ENCODE measurements at regions not wholly inside any gene's neighbourhood (a gene's known extent, or its start where the extent isn't known, plus 50 kb on each side); places are given as distances from the start of the nearest gene placed in this dataset.

- no peak for DNase-seq
- Histone ChIP-seq H3K9me3 (no peaks in the 10 kb centered on the region), H3K27me3 (peaks cover 0 to 29% (median 20%) of the 10 kb centered on the region in 3 donors), H3K4me3 (no peak overlapping the region), H3K27ac (no peak overlapping the region), H3K36me3 (no peaks in the 10 kb centered on the region), H3K4me1 (no peaks in the 10 kb centered on the region)
- 86 to 92% (median 90%) methylated on average over 12 to 16 of the region's 16 CpGs for WGBS, 5 donors
- intact Hi-C loops (cut with DNase I; ENCODE audit: low total_unique reads), result no loop called here
- TF ChIP-seq POLR2AphosphoS5 (IDR thresholded peaks at IDR 0.05), result no peak
- TF ChIP-seq EP300 (IDR thresholded peaks at IDR 0.05), result no peak
- no peak for TF ChIP-seq CTCF (IDR thresholded peaks at IDR 0.05)
- no peak for TF ChIP-seq POLR2A (IDR thresholded peaks at IDR 0.05)
These were observed 416.1 kb downstream of the MN1 start for GRCh38 chr22:27385261-27385998.

- H3K9me3 ChIP-seq, result no peaks in the 10 kb centered on the region
- no peaks in the 10 kb centered on the region for H3K36me3 ChIP-seq
- peaks cover 0 to 29% (median 20%) of the 10 kb centered on the region in 3 donors for H3K27me3 ChIP-seq
- intact Hi-C loops (cut with DNase I; ENCODE audit: low total_unique reads), result no loop called here
- peaks cover 0 to 6% (median 2%) of the 10 kb centered on the region in 4 donors for H3K4me1 ChIP-seq
- whole genome bisulfite sequencing, 5 donors, result 59 to 71% (median 67%) methylated on average over 7 of the region's 7 CpGs
- H3K27ac ChIP-seq, result no peak overlapping the region
- H3K4me3 ChIP-seq, result no peak overlapping the region
- DNase-seq, result no peak
- no peak for TF ChIP-seq POLR2A (IDR thresholded peaks at IDR 0.05)
These were observed 415.4 kb downstream of the MN1 start for GRCh38 chr22:27386186-27386585.

- Histone ChIP-seq H3K27me3 (peaks cover 0 to 25% (median 14%) of the 10 kb centered on the region in 3 donors), H3K27ac (no peak overlapping the region), H3K4me1 (peaks cover 0 to 10% (median 3%) of the 10 kb centered on the region in 4 donors), H3K4me3 (no peak overlapping the region), H3K9me3 (no peaks in the 10 kb centered on the region), H3K36me3 (no peaks in the 10 kb centered on the region)
- DNase-seq, result no peak
- 25 to 62% (median 42%) methylated on average over 6 of the region's 6 CpGs for WGBS, 5 donors
- TF ChIP-seq POLR2AphosphoS5 (IDR thresholded peaks at IDR 0.05), result no peak
- TF ChIP-seq EP300 (IDR thresholded peaks at IDR 0.05), result no peak
- no peak for TF ChIP-seq CTCF (IDR thresholded peaks at IDR 0.05)
- TF ChIP-seq POLR2A (IDR thresholded peaks at IDR 0.05), result no peak
- intact Hi-C loops (cut with DNase I; ENCODE audit: low total_unique reads), result no loop called here
These were observed 414.0 kb downstream of the MN1 start for GRCh38 chr22:27387561-27387960.

- Histone ChIP-seq H3K27ac (no peak overlapping the region), H3K4me1 (peaks cover 0 to 10% (median 3%) of the 10 kb centered on the region in 4 donors), H3K9me3 (no peaks in the 10 kb centered on the region), H3K4me3 (no peak overlapping the region), H3K36me3 (no peaks in the 10 kb centered on the region), H3K27me3 (peaks cover 0 to 25% (median 14%) of the 10 kb centered on the region in 3 donors)
- intact Hi-C loops (cut with DNase I; ENCODE audit: low total_unique reads), result no loop called here
- WGBS, 5 donors, result 77 to 93% (median 82%) methylated on average over 3 of the region's 3 CpGs
- TF ChIP-seq POLR2AphosphoS5 (IDR thresholded peaks at IDR 0.05) (no peak), CTCF (IDR thresholded peaks at IDR 0.05) (no peak), POLR2A (IDR thresholded peaks at IDR 0.05) (no peak), EP300 (IDR thresholded peaks at IDR 0.05) (no peak)
- no peak for DNase-seq
These were observed 413.4 kb downstream of the MN1 start for GRCh38 chr22:27388090-27388600.

- no peaks in the 10 kb centered on the region for H3K36me3 ChIP-seq
- WGBS, 5 donors, result 60 to 91% (median 79%) methylated on average over 2 of the region's 2 CpGs
- intact Hi-C loops (cut with DNase I; ENCODE audit: low total_unique reads), result no loop called here
- no peak for DNase-seq
- no peak overlapping the region for H3K27ac ChIP-seq
- no peak for TF ChIP-seq POLR2AphosphoS5 (IDR thresholded peaks at IDR 0.05)
- TF ChIP-seq POLR2A (IDR thresholded peaks at IDR 0.05), result no peak
- no peak for TF ChIP-seq EP300 (IDR thresholded peaks at IDR 0.05)
- no peak for TF ChIP-seq CTCF (IDR thresholded peaks at IDR 0.05)
- H3K4me3 ChIP-seq, result no peak overlapping the region
- no peaks in the 10 kb centered on the region for H3K9me3 ChIP-seq
- H3K4me1 ChIP-seq, result peaks cover 0 to 10% (median 3%) of the 10 kb centered on the region in 4 donors
- peaks cover 0 to 25% (median 8%) of the 10 kb centered on the region in 3 donors for H3K27me3 ChIP-seq
These were observed 411.9 kb downstream of the MN1 start for GRCh38 chr22:27389727-27390075.

Measured in stomach (tissue), 8 donors.